H1 (cell line): ENCODE measurements at regions not wholly inside any gene's neighbourhood (a gene's known extent, or its start where the extent isn't known, plus 50 kb on each side); places are given as distances from the start of the nearest gene placed in this dataset.

Experiments
- CTCF ChIA-PET: fragments of 300-600 bp; sonication (Branson Sonifier 250); formaldehyde crosslinking; loops from one replicate; lab custom pipeline; 2021; ENCODE audit not compliant: partially characterized antibody; lab: Charles Lee
- POLR2A ChIA-PET: fragments of 300-600 bp; sonication (Branson Sonifier 250); formaldehyde crosslinking; loops from one replicate; lab custom pipeline; 2021; ENCODE audit warnings: inconsistent platforms; ENCODE audit not compliant: partially characterized antibody; lab: Charles Lee
- DNase-seq, 2 experiments: peaks; one replicate each; pipeline versions ENCODE4 v3.0.0 to v3.0.0-alpha.2; 2010 to 2022; ENCODE audit warnings: low spot score in 2 of 2, low read depth in 1 of 2, mixed read lengths in 1 of 2
- FAIRE-seq: peaks from 2 replicates; lab custom pipeline; 2011; peaks lifted over from hg19 to GRCh38; lab: Jason Lieb, UNC
- H2AFZ ChIP-seq: 2 replicates; pipeline ENCODE4 v1.8.1; 2012; ENCODE audit warnings: low read length, inconsistent platforms
- H2AK5ac ChIP-seq: 2 replicates; pipeline ENCODE4 v1.6.1; 2013; ENCODE audit warnings: low read depth, low read length
- H2BK120ac ChIP-seq: replicated peaks from 2 replicates; pipeline ENCODE3; 2013; ENCODE audit warnings: low read depth, low read length, inconsistent platforms
- H2BK12ac ChIP-seq: 2 replicates; pipeline ENCODE4 v1.6.1; 2013; ENCODE audit warnings: low read depth, low read length
- H2BK15ac ChIP-seq: 2 replicates; pipeline ENCODE4 v1.6.1; 2013; ENCODE audit warnings: low read length
- H2BK20ac ChIP-seq: 2 replicates; pipeline ENCODE4 v1.6.1; 2013; ENCODE audit warnings: low read length
- H2BK5ac ChIP-seq: 2 replicates; pipeline ENCODE4 v1.6.1; 2013; ENCODE audit warnings: low read depth, low read length
- H3K14ac ChIP-seq: 2 replicates; pipeline ENCODE4 v1.6.1; 2013; ENCODE audit warnings: inconsistent platforms; ENCODE audit not compliant: insufficient read length
- H3K18ac ChIP-seq: 2 replicates; pipeline ENCODE4 v1.6.1; 2013; ENCODE audit warnings: low read length; ENCODE audit errors: extremely low read depth
- H3K23ac ChIP-seq: 2 replicates; pipeline ENCODE4 v1.6.1; 2013; ENCODE audit warnings: inconsistent platforms; ENCODE audit not compliant: insufficient read length
- H3K23me2 ChIP-seq: 2 replicates; pipeline ENCODE4 v1.6.1; 2013; ENCODE audit warnings: low read depth, low read length
- H3K27ac ChIP-seq: 2 replicates; pipeline ENCODE4 v1.6.1; 2011; ENCODE audit warnings: low read depth, low read length, inconsistent platforms
- H3K27me3 ChIP-seq, 4 experiments: replicated peaks in 1 of 4; 1 replicate in 1 of 4; 2 replicates in 3 of 4; pipeline versions ENCODE4 v1.6.1 to v1.8.1; 2011 to 2013; ENCODE audit warnings: low read length in 3 of 4, mild to moderate bottlenecking in 3 of 4, inconsistent platforms in 2 of 4, mixed read lengths in 2 of 4, moderate library complexity in 1 of 4; ENCODE audit not compliant: control insufficient read depth in 3 of 4, insufficient read depth in 3 of 4; ENCODE audit errors: extremely low read depth in 1 of 4
- H3K36me3 ChIP-seq, 4 experiments: 2 replicates each; pipeline versions ENCODE4 v1.6.1 to v1.8.1; 2011 to 2013; ENCODE audit warnings: mild to moderate bottlenecking in 4 of 4, low read length in 3 of 4, moderate library complexity in 2 of 4, control low read depth in 1 of 4, inconsistent platforms in 1 of 4; ENCODE audit not compliant: insufficient read depth in 4 of 4, control insufficient read depth in 2 of 4
- H3K4ac ChIP-seq: replicated peaks from 2 replicates; pipeline ENCODE3; 2013; ENCODE audit warnings: low read length, low read depth, mixed read lengths, inconsistent platforms; ENCODE audit not compliant: insufficient read length
- H3K4me1 ChIP-seq, 4 experiments: replicated peaks in 1 of 4; 1 replicate in 1 of 4; 2 replicates in 3 of 4; pipeline versions ENCODE4 v1.6.1 to v1.8.1; 2011 to 2013; ENCODE audit warnings: low read length in 3 of 4, inconsistent platforms in 2 of 4, mixed read lengths in 1 of 4; ENCODE audit not compliant: insufficient read depth in 4 of 4, control insufficient read depth in 3 of 4
- H3K4me2 ChIP-seq, 2 experiments: 2 replicates each; pipeline versions ENCODE4 v1.6.1 to v1.8.1; 2011 to 2013; ENCODE audit warnings: low read depth in 2 of 2, low read length in 2 of 2, control low read depth in 1 of 2, inconsistent platforms in 1 of 2, mild to moderate bottlenecking in 1 of 2; ENCODE audit not compliant: insufficient read depth in 1 of 2
- H3K4me3 ChIP-seq, 4 experiments: fragments of 200-600, 300-600 bp in 1 of 4; sonication (generic), shearing (Covaris generic), sonication (Bioruptor Twin) in 1 of 4; 2 replicates each; pipeline versions ENCODE4 v1.5.1 to v1.8.1; 2011 to 2016; ENCODE audit warnings: low read length in 4 of 4, low read depth in 3 of 4, control low read depth in 2 of 4, inconsistent platforms in 2 of 4, mild to moderate bottlenecking in 2 of 4, mixed read lengths in 1 of 4, moderate library complexity in 1 of 4; ENCODE audit not compliant: insufficient read depth in 2 of 4; ENCODE audit errors: extremely low read depth in 1 of 4
- H3K56ac ChIP-seq: replicated peaks from 2 replicates; pipeline ENCODE3; 2013; ENCODE audit warnings: low read depth, mild to moderate bottlenecking, mixed read lengths, low read length, inconsistent platforms; ENCODE audit not compliant: insufficient read length
- H3K79me1 ChIP-seq: 2 replicates; pipeline ENCODE4 v1.6.1; 2013; ENCODE audit warnings: low read depth, low read length, control low read depth
- H3K79me2 ChIP-seq, 2 experiments: 2 replicates each; pipeline versions ENCODE4 v1.6.1 to v1.8.1; 2012 to 2013; ENCODE audit warnings: low read length in 2 of 2, mild to moderate bottlenecking in 2 of 2, inconsistent platforms in 1 of 2; ENCODE audit not compliant: insufficient read depth in 2 of 2, control insufficient read depth in 1 of 2
- H3K9ac ChIP-seq, 4 experiments: replicated peaks in 1 of 4; 1 replicate in 1 of 4; 2 replicates in 3 of 4; pipeline versions ENCODE4 v1.6.1 to v1.8.1; 2011 to 2013; ENCODE audit warnings: low read depth in 3 of 4, low read length in 3 of 4, control low read depth in 2 of 4, mild to moderate bottlenecking in 2 of 4, moderate library complexity in 2 of 4, inconsistent platforms in 1 of 4; ENCODE audit errors: extremely low read depth in 1 of 4
- H3K9me3 ChIP-seq, 2 experiments: 2 replicates each; pipeline versions ENCODE4 v1.6.1 to v1.8.1; 2012 to 2013; ENCODE audit warnings: mild to moderate bottlenecking in 2 of 2, moderate library complexity in 2 of 2, control low read depth in 1 of 2, inconsistent platforms in 1 of 2, low read depth in 1 of 2, low read length in 1 of 2, mixed read lengths in 1 of 2; ENCODE audit not compliant: insufficient read depth in 2 of 2
- H4K20me1 ChIP-seq, 2 experiments: replicated peaks in 1 of 2; 2 replicates each; pipeline versions ENCODE3 to v1.8.1; 2011 to 2013; ENCODE audit warnings: inconsistent platforms in 2 of 2, low read length in 2 of 2, mild to moderate bottlenecking in 1 of 2; ENCODE audit not compliant: insufficient read depth in 2 of 2, control insufficient read depth in 1 of 2
- H4K5ac ChIP-seq: 2 replicates; pipeline ENCODE4 v1.6.1; 2013; ENCODE audit warnings: low read length, low read depth, mixed read lengths, inconsistent platforms; ENCODE audit not compliant: insufficient read length
- H4K8ac ChIP-seq: 2 replicates; pipeline ENCODE4 v1.8.0; 2013; ENCODE audit warnings: mild to moderate bottlenecking, moderate library complexity, low read length, inconsistent platforms; ENCODE audit not compliant: insufficient read depth; ENCODE audit errors: extremely low read depth
- H4K91ac ChIP-seq: replicated peaks from 2 replicates; pipeline ENCODE3; 2013; ENCODE audit warnings: low read length, mixed read lengths, inconsistent platforms; ENCODE audit not compliant: insufficient read length
- ASH2L ChIP-seq: fragments of 200-600, 300-600 bp; sonication (generic); IDR thresholded peaks from one replicate; pipeline ENCODE4 v1.7.1; 2017; ENCODE audit warnings: low read length
- CBX8 ChIP-seq: fragments of 300-800, 300-1000 bp; sonication (generic); IDR thresholded peaks from 2 replicates; pipeline ENCODE4 v1.7.1; 2016; ENCODE audit warnings: low read depth, low read length, borderline replicate concordance
- CTBP2 ChIP-seq: IDR thresholded peaks from 2 replicates; pipeline ENCODE4 v1.7.0; 2011; ENCODE audit warnings: borderline replicate concordance, mild to moderate bottlenecking, moderate library complexity, mixed read lengths, low read length; ENCODE audit not compliant: insufficient read depth, insufficient read length
- GABPA ChIP-seq: IDR thresholded peaks from 2 replicates; pipeline ENCODE4 v1.6.1; 2011; ENCODE audit warnings: mild to moderate bottlenecking, low read length, moderate library complexity, borderline replicate concordance; ENCODE audit not compliant: insufficient read depth
- HDAC2 ChIP-seq, 2 experiments: fragments of 300-600 bp in 1 of 2; sonication (generic) in 1 of 2; IDR thresholded peaks; 2 replicates each; pipeline ENCODE4 v1.6.1; 2011 to 2012; ENCODE audit warnings: low read depth in 2 of 2, low read length in 2 of 2, mild to moderate bottlenecking in 2 of 2, moderate library complexity in 2 of 2, borderline replicate concordance in 1 of 2, inconsistent platforms in 1 of 2
- JUND ChIP-seq: IDR thresholded peaks from 2 replicates; pipeline ENCODE4 v1.6.1; 2011; ENCODE audit warnings: mild to moderate bottlenecking, improper control_type of control experiment, low read length
- KDM4A ChIP-seq: IDR thresholded peaks from one replicate; pipeline ENCODE4 v1.7.1; 2012; ENCODE audit warnings: low read depth, mild to moderate bottlenecking, moderate library complexity, low read length, inconsistent platforms; ENCODE audit not compliant: severe bottlenecking
- MAFK ChIP-seq: IDR thresholded peaks from 2 replicates; pipeline ENCODE4 v1.6.1; 2012; ENCODE audit warnings: low read depth, mild to moderate bottlenecking, improper control_type of control experiment, low read length
- PHF8 ChIP-seq: fragments of 200-600 bp; sonication (generic); conservative IDR thresholded peaks from 2 replicates; pipeline ENCODE4 v1.7.1; 2012; ENCODE audit warnings: low read depth, mild to moderate bottlenecking, inconsistent platforms, low read length, moderate library complexity
- RAD21 ChIP-seq, 2 experiments: IDR thresholded peaks in 1 of 2; conservative IDR thresholded peaks in 1 of 2; 2 replicates each; pipeline ENCODE4 v1.6.1; 2011; ENCODE audit warnings: low read depth in 2 of 2, low read length in 2 of 2, improper control_type of control experiment in 1 of 2, inconsistent platforms in 1 of 2, mild to moderate bottlenecking in 1 of 2, moderate library complexity in 1 of 2
- SAP30 ChIP-seq: fragments of 300-600 bp; sonication (generic); IDR thresholded peaks from 2 replicates; pipeline ENCODE4 v1.7.1; 2012; ENCODE audit warnings: low read length, moderate library complexity, mild to moderate bottlenecking, inconsistent platforms; ENCODE audit not compliant: insufficient read depth, insufficient replicate concordance
- USF2 ChIP-seq: IDR thresholded peaks from 2 replicates; pipeline ENCODE4 v1.6.1; 2011; ENCODE audit warnings: low read length, improper control_type of control experiment
- YY1 ChIP-seq: IDR thresholded peaks from 2 replicates; pipeline ENCODE4 v1.6.1; 2011; ENCODE audit warnings: low read depth, mild to moderate bottlenecking, low read length
- WGBS, 2 experiments: shearing (Covaris generic) in 1 of 2; methylation state at CpG; one replicate each; pipeline versions ENCODE4 v1.1.6 to v1.1.7; 2013 to 2015; ENCODE audit warnings: low lambda C conversion rate in 2 of 2, mixed read lengths in 2 of 2, inconsistent platforms in 1 of 2, low coverage in 1 of 2, missing lambda C conversion rate in 1 of 2; ENCODE audit not compliant: insufficient replicate concordance in 2 of 2, insufficient coverage in 1 of 2, insufficient read length in 1 of 2; ENCODE audit errors: extremely low coverage in 1 of 2, missing lambda C conversion rate in 1 of 2; 5-methylcytosine and 5-hydroxymethylcytosine counted together

- no peak overlapping the region for H4K91ac ChIP-seq
- TF ChIP-seq KDM4A (no peak), CBX8 (no peak), CTBP2 (no peak), HDAC2 (IDR thresholded peaks at IDR 0.05; ENCODE audit: borderline replicate concordance in 1 of 2, low read depth in 2 of 2, low read length in 2 of 2) (no peak), SAP30 (no peak), JUND (no peak), RAD21 (IDR thresholded peaks at IDR 0.05 in 1 of 2, conservative IDR thresholded peaks at IDR 0.05 in 1 of 2; ENCODE audit: low read depth in 2 of 2, low read length in 2 of 2) (no peak), GABPA (no peak), YY1 (no peak), PHF8 (no peak), ASH2L (no peak), MAFK (no peak), USF2 (no peak)
Observed at GRCh38 chr16:5653789-5654188, 556.2 kb upstream of the EEF2KMT start.

More at GRCh38 chr16:5653789-5654188, 556.2 kb upstream of the EEF2KMT start:
- no peaks in the 10 kb centered on the region for H3K27me3 ChIP-seq
- H3K9ac ChIP-seq, result no peak overlapping the region
- no peak overlapping the region for H2AFZ ChIP-seq
- no peaks in the 10 kb centered on the region for H3K79me2 ChIP-seq
- H3K9me3 ChIP-seq, result no peaks in the 10 kb centered on the region
- H4K20me1 ChIP-seq, result no peaks in the 10 kb centered on the region
- H3K4ac ChIP-seq, result no peak overlapping the region
- no peak overlapping the region for H3K14ac ChIP-seq
- no peak overlapping the region for H4K8ac ChIP-seq
- POLR2A ChIA-PET, result no interaction called here
- no peak for FAIRE-seq
- H3K23me2 ChIP-seq, result no peaks in the 10 kb centered on the region
- H3K4me1 ChIP-seq, result peaks cover 0 to 5% (median 2%) of the 10 kb centered on the region in 4 experiments; a peak in 3 of 7 replicates
- H2AK5ac ChIP-seq, result no peak overlapping the region
- H2BK12ac ChIP-seq, result no peak overlapping the region
- no peak overlapping the region for H2BK20ac ChIP-seq
- H3K4me2 ChIP-seq, result no peak overlapping the region
- no peak overlapping the region for H4K5ac ChIP-seq
- DNase-seq, result no peak
- CTCF ChIA-PET, result no interaction called here
- no peak overlapping the region for H3K23ac ChIP-seq
- H3K56ac ChIP-seq, result no peak overlapping the region
- H3K4me3 ChIP-seq, result no peak overlapping the region
- no peak overlapping the region for H2BK5ac ChIP-seq
- no peak overlapping the region for H3K18ac ChIP-seq
- H2BK15ac ChIP-seq, result no peak overlapping the region
- WGBS, 2 experiments, result 92% methylated on average over 11 of the region's 11 CpGs; no CpG with 5 or more reads in 1 of the 2 experiments
- H3K36me3 ChIP-seq, result no peaks in the 10 kb centered on the region
- H3K27ac ChIP-seq, result no peak overlapping the region
- no peaks in the 10 kb centered on the region for H3K79me1 ChIP-seq
- no peak overlapping the region for H2BK120ac ChIP-seq
